GM12875 (cell line): ENCODE measurements at regions not wholly inside any gene's neighbourhood (a gene's known extent, or its start where the extent isn't known, plus 50 kb on each side); places are given as distances from the start of the nearest gene placed in this dataset.

Experiments used
- H3K4me3 ChIP-seq: one replicate; pipeline ENCODE4 v1.5.1; 2011; ENCODE audit warnings: low read depth, low read length, control low read depth
- TF ChIP-seq, protein P1 (sequence below): IDR thresholded peaks from 2 replicates; pipeline ENCODE4 v1.5.1; 2011; ENCODE audit warnings: low read depth, mild to moderate bottlenecking, control low read depth, inconsistent platforms, low read length, moderate library complexity, borderline replicate concordance; ENCODE audit not compliant: insufficient read depth

GRCh38 chr5:148723143-148723542 is 68.8 kb upstream of the HTR4 start:
- no peak overlapping the region for H3K4me3 ChIP-seq
- TF ChIP-seq, protein P1, sequence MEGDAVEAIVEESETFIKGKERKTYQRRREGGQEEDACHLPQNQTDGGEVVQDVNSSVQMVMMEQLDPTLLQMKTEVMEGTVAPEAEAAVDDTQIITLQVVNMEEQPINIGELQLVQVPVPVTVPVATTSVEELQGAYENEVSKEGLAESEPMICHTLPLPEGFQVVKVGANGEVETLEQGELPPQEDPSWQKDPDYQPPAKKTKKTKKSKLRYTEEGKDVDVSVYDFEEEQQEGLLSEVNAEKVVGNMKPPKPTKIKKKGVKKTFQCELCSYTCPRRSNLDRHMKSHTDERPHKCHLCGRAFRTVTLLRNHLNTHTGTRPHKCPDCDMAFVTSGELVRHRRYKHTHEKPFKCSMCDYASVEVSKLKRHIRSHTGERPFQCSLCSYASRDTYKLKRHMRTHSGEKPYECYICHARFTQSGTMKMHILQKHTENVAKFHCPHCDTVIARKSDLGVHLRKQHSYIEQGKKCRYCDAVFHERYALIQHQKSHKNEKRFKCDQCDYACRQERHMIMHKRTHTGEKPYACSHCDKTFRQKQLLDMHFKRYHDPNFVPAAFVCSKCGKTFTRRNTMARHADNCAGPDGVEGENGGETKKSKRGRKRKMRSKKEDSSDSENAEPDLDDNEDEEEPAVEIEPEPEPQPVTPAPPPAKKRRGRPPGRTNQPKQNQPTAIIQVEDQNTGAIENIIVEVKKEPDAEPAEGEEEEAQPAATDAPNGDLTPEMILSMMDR: no peak

- TF ChIP-seq, protein P1: no peak
- no peak overlapping the region for H3K4me3 ChIP-seq
Measured at GRCh38 chr5:148725675-148726074, 71.3 kb upstream of the HTR4 start.

- TF ChIP-seq, protein P1: no peak
- no peak overlapping the region for H3K4me3 ChIP-seq
Measured at GRCh38 chr5:148729182-148729581, 74.9 kb upstream of the HTR4 start.

GRCh38 chr5:148730270-148730669 is 75.9 kb upstream of the HTR4 start:
- TF ChIP-seq, protein P1: no peak

DNA sequence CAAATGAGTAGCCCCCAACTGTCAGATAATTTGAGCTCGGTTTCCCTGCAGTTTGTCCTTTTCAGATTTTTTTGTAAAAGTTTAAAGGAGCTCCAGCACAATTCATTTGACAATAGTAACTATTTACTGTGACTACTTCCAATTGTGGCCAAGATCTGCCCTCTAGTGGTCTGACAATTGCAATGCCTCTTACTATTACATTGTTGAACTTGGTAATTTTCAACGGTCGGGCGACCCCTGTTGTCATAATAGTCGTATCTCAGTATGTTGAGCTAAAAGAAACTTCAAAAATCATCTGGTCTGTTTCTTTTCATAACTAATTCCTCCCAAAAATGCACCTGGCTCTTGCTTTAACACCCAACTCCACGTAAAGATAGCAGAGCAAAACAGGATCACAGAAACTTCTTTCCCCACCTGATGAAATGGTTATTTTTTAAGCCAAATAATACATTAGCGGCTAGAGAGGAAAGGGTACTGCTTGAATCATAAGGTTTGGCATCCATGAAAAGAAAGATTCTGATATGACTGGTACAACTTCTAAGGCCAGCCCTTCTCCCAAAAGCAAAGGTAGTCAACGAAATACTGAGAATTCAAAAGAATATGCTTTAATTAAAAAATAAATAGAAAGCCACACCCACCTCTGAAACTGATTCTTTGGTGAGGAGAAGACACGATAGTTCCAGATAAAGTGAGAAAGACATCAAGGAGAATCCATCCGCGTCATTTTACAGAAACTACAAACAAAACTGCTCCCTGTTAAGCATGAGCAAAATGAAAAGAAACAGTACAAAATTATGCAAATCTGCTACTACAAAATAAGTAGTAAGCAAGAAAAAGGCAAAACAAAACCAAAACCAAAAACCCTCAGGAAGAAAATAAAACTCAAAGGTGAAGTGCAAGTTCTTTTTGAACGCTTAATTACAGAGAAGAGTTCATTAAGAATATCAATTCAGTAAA is 76.9 kb upstream of the HTR4 start:
- no peak overlapping the region for H3K4me3 ChIP-seq
- TF ChIP-seq, protein P1: peak; percentile 71; the same call in 1 of the 2 replicates

More at GRCh38 chr5:148730270-148730669, 75.9 kb upstream of the HTR4 start:
- no peak overlapping the region for H3K4me3 ChIP-seq

DNA sequence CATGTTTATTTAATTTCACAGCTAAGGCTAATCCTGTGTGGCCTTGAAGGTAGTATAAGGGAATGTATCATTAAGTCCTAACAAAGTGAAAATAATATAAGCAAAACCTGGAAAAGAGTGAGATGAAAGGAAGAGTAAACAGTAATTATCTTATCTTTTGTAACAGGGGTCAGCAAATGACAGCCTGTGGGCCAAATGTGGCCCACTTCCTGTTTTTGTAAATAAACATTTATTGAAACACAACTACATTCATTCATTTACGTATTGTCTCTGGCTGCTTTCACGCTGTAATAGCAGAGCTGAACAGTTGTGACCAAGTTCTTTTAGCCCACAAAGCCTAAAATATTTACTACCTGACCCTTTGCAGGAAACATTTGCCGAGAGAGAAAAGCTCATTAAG is 78.4 kb upstream of the HTR4 start:
- H3K4me3 ChIP-seq: no peak overlapping the region
- TF ChIP-seq, protein P1: no peak
